ENCODE measurements at regions not wholly inside any gene's neighbourhood (a gene's known extent, or its start where the extent isn't known, plus 50 kb on each side); places are given as distances from the start of the nearest gene placed in this dataset.

DNA sequence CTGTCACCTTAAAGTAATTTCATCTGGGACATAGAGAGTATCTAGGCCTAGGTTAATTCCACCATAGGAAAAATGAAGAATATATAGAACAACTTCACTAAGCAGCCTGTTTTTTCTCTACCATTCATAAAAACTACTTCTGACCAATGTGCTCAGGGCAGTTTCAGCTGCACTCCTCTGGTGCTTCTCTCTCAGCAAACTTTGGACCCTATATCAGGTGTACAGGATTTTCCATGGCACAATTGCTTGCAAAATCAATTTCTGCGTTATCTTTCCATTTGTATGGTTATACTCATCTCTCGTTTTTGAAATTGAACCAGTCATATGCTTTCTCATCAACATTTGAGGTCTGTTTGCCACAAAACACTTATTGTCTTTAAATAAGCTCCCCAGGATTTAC lies 52.1 kb upstream of the FMR1 start:
- no peak for DNase-seq (ENCODE audit: low read depth in 1 of 2, low spot score in 1 of 2)
- Histone ChIP-seq H3K27ac (replicated peaks) (no peak overlapping the region), H3K27me3 (ENCODE audit: insufficient read depth, poor library complexity, severe bottlenecking) (no peaks in the 10 kb centered on the region), H3K4me3 (replicated peaks; ENCODE audit: insufficient read depth, low read length) (no peak overlapping the region)
- no peak for TF ChIP-seq SPI1 (IDR thresholded peaks at IDR 0.05; ENCODE audit: borderline replicate concordance, low read depth)
- no peak for TF ChIP-seq GABPA (IDR thresholded peaks at IDR 0.05; ENCODE audit: low read depth)
- no peak for TF ChIP-seq POLR2AphosphoS5 (IDR thresholded peaks at IDR 0.05; ENCODE audit: low read depth)
- TF ChIP-seq, protein P1, sequence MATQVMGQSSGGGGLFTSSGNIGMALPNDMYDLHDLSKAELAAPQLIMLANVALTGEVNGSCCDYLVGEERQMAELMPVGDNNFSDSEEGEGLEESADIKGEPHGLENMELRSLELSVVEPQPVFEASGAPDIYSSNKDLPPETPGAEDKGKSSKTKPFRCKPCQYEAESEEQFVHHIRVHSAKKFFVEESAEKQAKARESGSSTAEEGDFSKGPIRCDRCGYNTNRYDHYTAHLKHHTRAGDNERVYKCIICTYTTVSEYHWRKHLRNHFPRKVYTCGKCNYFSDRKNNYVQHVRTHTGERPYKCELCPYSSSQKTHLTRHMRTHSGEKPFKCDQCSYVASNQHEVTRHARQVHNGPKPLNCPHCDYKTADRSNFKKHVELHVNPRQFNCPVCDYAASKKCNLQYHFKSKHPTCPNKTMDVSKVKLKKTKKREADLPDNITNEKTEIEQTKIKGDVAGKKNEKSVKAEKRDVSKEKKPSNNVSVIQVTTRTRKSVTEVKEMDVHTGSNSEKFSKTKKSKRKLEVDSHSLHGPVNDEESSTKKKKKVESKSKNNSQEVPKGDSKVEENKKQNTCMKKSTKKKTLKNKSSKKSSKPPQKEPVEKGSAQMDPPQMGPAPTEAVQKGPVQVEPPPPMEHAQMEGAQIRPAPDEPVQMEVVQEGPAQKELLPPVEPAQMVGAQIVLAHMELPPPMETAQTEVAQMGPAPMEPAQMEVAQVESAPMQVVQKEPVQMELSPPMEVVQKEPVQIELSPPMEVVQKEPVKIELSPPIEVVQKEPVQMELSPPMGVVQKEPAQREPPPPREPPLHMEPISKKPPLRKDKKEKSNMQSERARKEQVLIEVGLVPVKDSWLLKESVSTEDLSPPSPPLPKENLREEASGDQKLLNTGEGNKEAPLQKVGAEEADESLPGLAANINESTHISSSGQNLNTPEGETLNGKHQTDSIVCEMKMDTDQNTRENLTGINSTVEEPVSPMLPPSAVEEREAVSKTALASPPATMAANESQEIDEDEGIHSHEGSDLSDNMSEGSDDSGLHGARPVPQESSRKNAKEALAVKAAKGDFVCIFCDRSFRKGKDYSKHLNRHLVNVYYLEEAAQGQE (IDR thresholded peaks at IDR 0.05; ENCODE audit: insufficient replicate concordance, low read depth): no peak
- TF ChIP-seq, protein P2, sequence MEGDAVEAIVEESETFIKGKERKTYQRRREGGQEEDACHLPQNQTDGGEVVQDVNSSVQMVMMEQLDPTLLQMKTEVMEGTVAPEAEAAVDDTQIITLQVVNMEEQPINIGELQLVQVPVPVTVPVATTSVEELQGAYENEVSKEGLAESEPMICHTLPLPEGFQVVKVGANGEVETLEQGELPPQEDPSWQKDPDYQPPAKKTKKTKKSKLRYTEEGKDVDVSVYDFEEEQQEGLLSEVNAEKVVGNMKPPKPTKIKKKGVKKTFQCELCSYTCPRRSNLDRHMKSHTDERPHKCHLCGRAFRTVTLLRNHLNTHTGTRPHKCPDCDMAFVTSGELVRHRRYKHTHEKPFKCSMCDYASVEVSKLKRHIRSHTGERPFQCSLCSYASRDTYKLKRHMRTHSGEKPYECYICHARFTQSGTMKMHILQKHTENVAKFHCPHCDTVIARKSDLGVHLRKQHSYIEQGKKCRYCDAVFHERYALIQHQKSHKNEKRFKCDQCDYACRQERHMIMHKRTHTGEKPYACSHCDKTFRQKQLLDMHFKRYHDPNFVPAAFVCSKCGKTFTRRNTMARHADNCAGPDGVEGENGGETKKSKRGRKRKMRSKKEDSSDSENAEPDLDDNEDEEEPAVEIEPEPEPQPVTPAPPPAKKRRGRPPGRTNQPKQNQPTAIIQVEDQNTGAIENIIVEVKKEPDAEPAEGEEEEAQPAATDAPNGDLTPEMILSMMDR (IDR thresholded peaks at IDR 0.05; ENCODE audit: insufficient read depth, low read length): no peak
